Thyroid gland (tissue), 4 donors: ENCODE measurements at regions not wholly inside any gene's neighbourhood (a gene's known extent, or its start where the extent isn't known, plus 50 kb on each side); places are given as distances from the start of the nearest gene placed in this dataset.
"Not testable (repeated sequence)": the region's sequence is repeated elsewhere in the genome, so short reads cannot be mapped to it uniquely, and the experiment has no call there.

Experiments
- CTCF ChIP-seq, 6 experiments: fragments of 200-600 bp in 3 of 6; fragments of 450-650 bp in 3 of 6; sonication (generic) in 3 of 6; IDR thresholded peaks; one replicate each; pipeline ENCODE4 v1.5.1; 2016 to 2019; ENCODE audit warnings: antibody characterized with exemption in 6 of 6, mild to moderate bottlenecking in 2 of 6, inconsistent platforms in 1 of 6, moderate library complexity in 1 of 6
- POLR2A ChIP-seq, 2 donors: fragments of 450-650 bp; IDR thresholded peaks; one replicate each; pipeline ENCODE4 v1.6.1; 2017; ENCODE audit warnings: antibody characterized with exemption in 2 of 2, mild to moderate bottlenecking in 2 of 2, moderate library complexity in 1 of 2

GRCh38 chr3:144854020-144854419 lies 882.4 kb downstream of the DIPK2A start:
- not testable (repeated sequence) for TF ChIP-seq CTCF, POLR2A (IDR thresholded peaks at IDR 0.05)
